HEK293 (cell line): ENCODE measurements at regions not wholly inside any gene's neighbourhood (a gene's known extent, or its start where the extent isn't known, plus 50 kb on each side); places are given as distances from the start of the nearest gene placed in this dataset.

Source experiments
- ZFHX2 ChIP-seq: fragments of 450-650 bp; formaldehyde crosslinking; conservative IDR thresholded peaks from 2 replicates; pipeline ENCODE4 v1.5.1; 2016; ENCODE audit warnings: missing biosample characterization, missing genetic modification characterization
- TF ChIP-seq, protein P1 (sequence below): fragments of 450-650 bp; formaldehyde crosslinking; IDR thresholded peaks from 2 replicates; pipeline ENCODE4 v1.5.1; 2016; ENCODE audit warnings: missing biosample characterization, missing genetic modification characterization, low read depth
- TF ChIP-seq, protein P2 (sequence below): fragments of 450-650 bp; formaldehyde crosslinking; IDR thresholded peaks from 2 replicates; pipeline ENCODE4 v1.5.1; 2016; ENCODE audit warnings: missing biosample characterization, missing genetic modification characterization
- TF ChIP-seq, protein P3 (sequence below): fragments of 450-650 bp; formaldehyde crosslinking; IDR thresholded peaks from 2 replicates; pipeline ENCODE4 v1.5.1; 2016; ENCODE audit warnings: missing biosample characterization, missing genetic modification characterization

DNA sequence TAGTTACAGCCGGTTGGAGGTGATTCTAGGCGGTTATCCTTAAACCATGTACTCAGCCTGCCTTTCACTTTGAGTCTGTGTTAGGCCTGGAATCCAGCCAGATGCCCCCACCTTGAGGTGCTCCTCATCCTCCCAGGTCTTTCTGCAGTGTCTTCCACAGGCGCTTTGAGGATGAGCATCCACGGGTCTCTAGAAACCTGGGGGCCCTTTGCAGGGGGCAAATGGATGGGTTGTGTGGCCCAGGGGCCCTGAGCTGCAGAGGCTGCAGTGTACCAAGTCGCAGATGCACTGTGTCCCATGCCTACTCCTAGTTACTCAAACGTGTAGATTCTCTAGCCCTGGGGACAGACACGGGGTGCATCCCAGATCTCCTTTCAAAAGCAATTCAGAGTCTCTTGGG lies 242.1 kb upstream of the IRX1 start:
- TF ChIP-seq, protein P1, sequence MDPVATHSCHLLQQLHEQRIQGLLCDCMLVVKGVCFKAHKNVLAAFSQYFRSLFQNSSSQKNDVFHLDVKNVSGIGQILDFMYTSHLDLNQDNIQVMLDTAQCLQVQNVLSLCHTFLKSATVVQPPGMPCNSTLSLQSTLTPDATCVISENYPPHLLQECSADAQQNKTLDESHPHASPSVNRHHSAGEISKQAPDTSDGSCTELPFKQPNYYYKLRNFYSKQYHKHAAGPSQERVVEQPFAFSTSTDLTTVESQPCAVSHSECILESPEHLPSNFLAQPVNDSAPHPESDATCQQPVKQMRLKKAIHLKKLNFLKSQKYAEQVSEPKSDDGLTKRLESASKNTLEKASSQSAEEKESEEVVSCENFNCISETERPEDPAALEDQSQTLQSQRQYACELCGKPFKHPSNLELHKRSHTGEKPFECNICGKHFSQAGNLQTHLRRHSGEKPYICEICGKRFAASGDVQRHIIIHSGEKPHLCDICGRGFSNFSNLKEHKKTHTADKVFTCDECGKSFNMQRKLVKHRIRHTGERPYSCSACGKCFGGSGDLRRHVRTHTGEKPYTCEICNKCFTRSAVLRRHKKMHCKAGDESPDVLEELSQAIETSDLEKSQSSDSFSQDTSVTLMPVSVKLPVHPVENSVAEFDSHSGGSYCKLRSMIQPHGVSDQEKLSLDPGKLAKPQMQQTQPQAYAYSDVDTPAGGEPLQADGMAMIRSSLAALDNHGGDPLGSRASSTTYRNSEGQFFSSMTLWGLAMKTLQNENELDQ, result no peak
- TF ChIP-seq, protein P2, sequence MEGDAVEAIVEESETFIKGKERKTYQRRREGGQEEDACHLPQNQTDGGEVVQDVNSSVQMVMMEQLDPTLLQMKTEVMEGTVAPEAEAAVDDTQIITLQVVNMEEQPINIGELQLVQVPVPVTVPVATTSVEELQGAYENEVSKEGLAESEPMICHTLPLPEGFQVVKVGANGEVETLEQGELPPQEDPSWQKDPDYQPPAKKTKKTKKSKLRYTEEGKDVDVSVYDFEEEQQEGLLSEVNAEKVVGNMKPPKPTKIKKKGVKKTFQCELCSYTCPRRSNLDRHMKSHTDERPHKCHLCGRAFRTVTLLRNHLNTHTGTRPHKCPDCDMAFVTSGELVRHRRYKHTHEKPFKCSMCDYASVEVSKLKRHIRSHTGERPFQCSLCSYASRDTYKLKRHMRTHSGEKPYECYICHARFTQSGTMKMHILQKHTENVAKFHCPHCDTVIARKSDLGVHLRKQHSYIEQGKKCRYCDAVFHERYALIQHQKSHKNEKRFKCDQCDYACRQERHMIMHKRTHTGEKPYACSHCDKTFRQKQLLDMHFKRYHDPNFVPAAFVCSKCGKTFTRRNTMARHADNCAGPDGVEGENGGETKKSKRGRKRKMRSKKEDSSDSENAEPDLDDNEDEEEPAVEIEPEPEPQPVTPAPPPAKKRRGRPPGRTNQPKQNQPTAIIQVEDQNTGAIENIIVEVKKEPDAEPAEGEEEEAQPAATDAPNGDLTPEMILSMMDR (tag by site-specific recombination), result no peak
- TF ChIP-seq ZFHX2 (tag by site-specific recombination), result no peak
- TF ChIP-seq, protein P3, sequence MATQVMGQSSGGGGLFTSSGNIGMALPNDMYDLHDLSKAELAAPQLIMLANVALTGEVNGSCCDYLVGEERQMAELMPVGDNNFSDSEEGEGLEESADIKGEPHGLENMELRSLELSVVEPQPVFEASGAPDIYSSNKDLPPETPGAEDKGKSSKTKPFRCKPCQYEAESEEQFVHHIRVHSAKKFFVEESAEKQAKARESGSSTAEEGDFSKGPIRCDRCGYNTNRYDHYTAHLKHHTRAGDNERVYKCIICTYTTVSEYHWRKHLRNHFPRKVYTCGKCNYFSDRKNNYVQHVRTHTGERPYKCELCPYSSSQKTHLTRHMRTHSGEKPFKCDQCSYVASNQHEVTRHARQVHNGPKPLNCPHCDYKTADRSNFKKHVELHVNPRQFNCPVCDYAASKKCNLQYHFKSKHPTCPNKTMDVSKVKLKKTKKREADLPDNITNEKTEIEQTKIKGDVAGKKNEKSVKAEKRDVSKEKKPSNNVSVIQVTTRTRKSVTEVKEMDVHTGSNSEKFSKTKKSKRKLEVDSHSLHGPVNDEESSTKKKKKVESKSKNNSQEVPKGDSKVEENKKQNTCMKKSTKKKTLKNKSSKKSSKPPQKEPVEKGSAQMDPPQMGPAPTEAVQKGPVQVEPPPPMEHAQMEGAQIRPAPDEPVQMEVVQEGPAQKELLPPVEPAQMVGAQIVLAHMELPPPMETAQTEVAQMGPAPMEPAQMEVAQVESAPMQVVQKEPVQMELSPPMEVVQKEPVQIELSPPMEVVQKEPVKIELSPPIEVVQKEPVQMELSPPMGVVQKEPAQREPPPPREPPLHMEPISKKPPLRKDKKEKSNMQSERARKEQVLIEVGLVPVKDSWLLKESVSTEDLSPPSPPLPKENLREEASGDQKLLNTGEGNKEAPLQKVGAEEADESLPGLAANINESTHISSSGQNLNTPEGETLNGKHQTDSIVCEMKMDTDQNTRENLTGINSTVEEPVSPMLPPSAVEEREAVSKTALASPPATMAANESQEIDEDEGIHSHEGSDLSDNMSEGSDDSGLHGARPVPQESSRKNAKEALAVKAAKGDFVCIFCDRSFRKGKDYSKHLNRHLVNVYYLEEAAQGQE (tag by site-specific recombination), result no peak
